Astrocyte (in vitro differentiated cells and primary cell): ENCODE measurements at regions not wholly inside any gene's neighbourhood (a gene's known extent, or its start where the extent isn't known, plus 50 kb on each side); places are given as distances from the start of the nearest gene placed in this dataset.

Source experiments
- EZH2 ChIP-seq: IDR thresholded peaks from 2 replicates; pipeline ENCODE4 v1.6.1; 2012; ENCODE audit warnings: mild to moderate bottlenecking, low read length, inconsistent platforms; ENCODE audit not compliant: insufficient read depth
- TF ChIP-seq, protein P1 (sequence below): IDR thresholded peaks from 2 replicates; pipeline ENCODE4 v1.5.1; 2011; ENCODE audit warnings: low read depth, mild to moderate bottlenecking, inconsistent platforms, low read length, moderate library complexity; ENCODE audit not compliant: insufficient read depth

DNA sequence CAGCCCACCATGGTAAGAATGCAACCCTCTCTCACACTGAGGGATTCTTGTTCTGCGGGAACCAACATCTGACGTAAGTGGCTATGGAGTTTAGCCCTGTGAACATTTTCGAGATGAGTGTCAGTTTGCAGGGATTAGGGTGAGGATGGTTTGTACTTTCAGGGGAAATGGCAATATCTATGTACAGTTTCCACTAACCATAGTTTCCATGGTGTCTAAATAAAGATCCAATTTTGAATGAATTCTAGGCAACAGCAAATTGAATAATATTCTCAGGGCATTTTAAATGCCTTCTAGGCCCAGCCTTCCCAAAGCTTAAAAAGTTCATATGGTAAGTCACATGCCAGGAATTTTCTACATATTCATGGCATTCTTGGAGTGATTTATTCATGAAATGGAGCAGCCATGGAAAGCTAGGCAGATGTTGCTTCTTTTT is 105.4 kb upstream of the MMADHC start:
- TF ChIP-seq, protein P1, sequence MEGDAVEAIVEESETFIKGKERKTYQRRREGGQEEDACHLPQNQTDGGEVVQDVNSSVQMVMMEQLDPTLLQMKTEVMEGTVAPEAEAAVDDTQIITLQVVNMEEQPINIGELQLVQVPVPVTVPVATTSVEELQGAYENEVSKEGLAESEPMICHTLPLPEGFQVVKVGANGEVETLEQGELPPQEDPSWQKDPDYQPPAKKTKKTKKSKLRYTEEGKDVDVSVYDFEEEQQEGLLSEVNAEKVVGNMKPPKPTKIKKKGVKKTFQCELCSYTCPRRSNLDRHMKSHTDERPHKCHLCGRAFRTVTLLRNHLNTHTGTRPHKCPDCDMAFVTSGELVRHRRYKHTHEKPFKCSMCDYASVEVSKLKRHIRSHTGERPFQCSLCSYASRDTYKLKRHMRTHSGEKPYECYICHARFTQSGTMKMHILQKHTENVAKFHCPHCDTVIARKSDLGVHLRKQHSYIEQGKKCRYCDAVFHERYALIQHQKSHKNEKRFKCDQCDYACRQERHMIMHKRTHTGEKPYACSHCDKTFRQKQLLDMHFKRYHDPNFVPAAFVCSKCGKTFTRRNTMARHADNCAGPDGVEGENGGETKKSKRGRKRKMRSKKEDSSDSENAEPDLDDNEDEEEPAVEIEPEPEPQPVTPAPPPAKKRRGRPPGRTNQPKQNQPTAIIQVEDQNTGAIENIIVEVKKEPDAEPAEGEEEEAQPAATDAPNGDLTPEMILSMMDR: no peak
- no peak for TF ChIP-seq EZH2
